ENCODE measurements at regions not wholly inside any gene's neighbourhood (a gene's known extent, or its start where the extent isn't known, plus 50 kb on each side); places are given as distances from the start of the nearest gene placed in this dataset.

GRCh38 chr2:121038431-121038830 lies 246.6 kb downstream of the TFCP2L1 start:
- TF ChIP-seq EZH2 (IDR thresholded peaks at IDR 0.05; ENCODE audit: low read depth) = no peak
- no peak for TF ChIP-seq CTCF (conservative IDR thresholded peaks at IDR 0.05)
